ENCODE measurements at regions not wholly inside any gene's neighbourhood (a gene's known extent, or its start where the extent isn't known, plus 50 kb on each side); places are given as distances from the start of the nearest gene placed in this dataset.

- TF ChIP-seq CTCF (conservative IDR thresholded peaks at IDR 0.05; ENCODE audit: low read length) (no peak), EZH2phosphoT487 (IDR thresholded peaks at IDR 0.05; ENCODE audit: borderline replicate concordance) (no peak)
These were observed 750.5 kb upstream of the HTR2C start for GRCh38 chrX:113833096-113834055.
